ENCODE measurements at regions not wholly inside any gene's neighbourhood (a gene's known extent, or its start where the extent isn't known, plus 50 kb on each side); places are given as distances from the start of the nearest gene placed in this dataset.

DNA sequence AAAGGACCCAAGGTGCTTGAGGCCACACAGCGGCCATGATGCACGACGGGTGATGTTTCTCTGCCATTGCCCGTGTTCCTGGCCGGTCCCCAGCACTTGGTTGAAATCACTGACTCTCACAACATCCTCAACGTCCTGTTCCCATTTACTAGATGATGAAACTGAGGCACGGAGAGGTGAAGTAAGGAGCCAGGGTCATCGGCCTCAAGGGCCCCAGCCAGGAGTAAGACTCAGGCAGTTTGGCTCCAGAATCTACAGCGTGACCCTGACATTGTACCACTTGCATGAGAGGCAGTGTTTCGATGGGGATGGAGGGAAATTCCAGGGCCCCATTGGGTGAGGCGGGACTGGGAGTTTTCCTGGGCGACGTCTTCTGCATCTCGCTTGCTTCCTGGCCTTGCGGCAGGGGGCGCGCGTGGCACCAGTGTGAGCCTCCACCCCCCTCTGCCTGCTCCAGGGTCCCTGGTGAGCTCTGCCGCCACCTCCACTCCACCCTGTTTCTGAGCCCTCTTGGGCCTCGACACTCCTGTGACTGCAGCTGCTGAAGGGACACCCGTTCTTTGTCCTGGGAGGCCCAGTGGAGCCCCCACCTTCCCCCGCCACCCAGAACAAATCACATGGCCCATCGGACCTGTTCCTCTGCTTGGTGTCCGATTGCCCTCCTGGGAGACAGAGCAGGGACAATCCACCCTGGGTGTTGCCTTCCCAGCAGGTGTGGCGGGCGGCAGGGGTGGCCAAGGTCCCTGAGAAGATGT, 133.0 kb upstream of the GSE1 start:
- TF ChIP-seq, protein P1, sequence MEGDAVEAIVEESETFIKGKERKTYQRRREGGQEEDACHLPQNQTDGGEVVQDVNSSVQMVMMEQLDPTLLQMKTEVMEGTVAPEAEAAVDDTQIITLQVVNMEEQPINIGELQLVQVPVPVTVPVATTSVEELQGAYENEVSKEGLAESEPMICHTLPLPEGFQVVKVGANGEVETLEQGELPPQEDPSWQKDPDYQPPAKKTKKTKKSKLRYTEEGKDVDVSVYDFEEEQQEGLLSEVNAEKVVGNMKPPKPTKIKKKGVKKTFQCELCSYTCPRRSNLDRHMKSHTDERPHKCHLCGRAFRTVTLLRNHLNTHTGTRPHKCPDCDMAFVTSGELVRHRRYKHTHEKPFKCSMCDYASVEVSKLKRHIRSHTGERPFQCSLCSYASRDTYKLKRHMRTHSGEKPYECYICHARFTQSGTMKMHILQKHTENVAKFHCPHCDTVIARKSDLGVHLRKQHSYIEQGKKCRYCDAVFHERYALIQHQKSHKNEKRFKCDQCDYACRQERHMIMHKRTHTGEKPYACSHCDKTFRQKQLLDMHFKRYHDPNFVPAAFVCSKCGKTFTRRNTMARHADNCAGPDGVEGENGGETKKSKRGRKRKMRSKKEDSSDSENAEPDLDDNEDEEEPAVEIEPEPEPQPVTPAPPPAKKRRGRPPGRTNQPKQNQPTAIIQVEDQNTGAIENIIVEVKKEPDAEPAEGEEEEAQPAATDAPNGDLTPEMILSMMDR (IDR thresholded peaks at IDR 0.05; ENCODE audit: borderline replicate concordance, extremely low read depth, low read length, poor library complexity, severe bottlenecking): no peak
- TF ChIP-seq EZH2 (IDR thresholded peaks at IDR 0.05; ENCODE audit: borderline replicate concordance, low read depth, low read length, severe bottlenecking): no peak
